HG02678 (cell line): ENCODE measurements at regions not wholly inside any gene's neighbourhood (a gene's known extent, or its start where the extent isn't known, plus 50 kb on each side); places are given as distances from the start of the nearest gene placed in this dataset.
"Not testable (repeated sequence)": the region's sequence is repeated elsewhere in the genome, so short reads cannot be mapped to it uniquely, and the experiment has no call there.

Experiments
- ATAC-seq: cut with Tn5 transposase; IDR thresholded peaks from one replicate; pipeline ENCODE4 v1.9.1; 2021; ENCODE audit warnings: mild to moderate bottlenecking, moderate library complexity; ENCODE audit not compliant: unreplicated experiment

DNA sequence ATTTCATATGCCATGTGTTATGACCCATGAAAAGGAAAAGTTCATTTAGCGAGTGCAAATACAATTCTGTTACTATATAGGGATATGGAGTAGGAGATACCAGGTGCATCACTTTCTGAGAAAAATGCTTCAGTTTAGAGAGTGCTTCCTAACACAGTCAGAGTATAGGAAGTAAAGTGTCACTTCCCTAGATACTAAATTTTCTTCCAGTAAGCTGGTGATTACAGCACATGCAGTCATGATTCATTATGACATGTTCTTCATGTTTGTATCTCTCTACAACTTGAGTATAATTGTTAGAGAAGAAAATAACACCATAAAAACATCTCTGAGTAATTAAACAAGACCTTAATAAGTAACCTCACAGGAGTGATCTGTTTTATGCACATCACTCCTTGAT, 837.0 kb downstream of the DNAH5 start:
- no peak for ATAC-seq

DNA sequence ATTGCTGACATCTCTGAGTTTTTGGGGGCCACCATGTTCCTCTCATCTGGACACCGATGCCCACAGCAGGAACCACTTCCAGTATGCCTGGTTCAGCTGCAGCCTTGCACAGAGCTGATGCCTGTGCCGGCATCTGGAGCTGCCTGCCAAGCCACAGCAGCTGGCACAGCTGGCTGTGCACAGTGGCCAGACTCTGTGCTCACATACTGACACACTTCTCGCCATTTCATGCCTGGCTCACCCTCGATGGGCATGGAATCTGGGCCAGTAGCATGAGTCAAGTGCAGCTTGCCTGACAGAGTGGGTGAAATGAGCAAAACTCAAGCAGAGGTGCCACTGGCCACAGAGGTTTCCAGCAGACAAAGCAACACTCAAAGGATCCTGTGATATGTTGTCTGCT, 863.4 kb downstream of the DNAH5 start:
- no peak for ATAC-seq

DNA sequence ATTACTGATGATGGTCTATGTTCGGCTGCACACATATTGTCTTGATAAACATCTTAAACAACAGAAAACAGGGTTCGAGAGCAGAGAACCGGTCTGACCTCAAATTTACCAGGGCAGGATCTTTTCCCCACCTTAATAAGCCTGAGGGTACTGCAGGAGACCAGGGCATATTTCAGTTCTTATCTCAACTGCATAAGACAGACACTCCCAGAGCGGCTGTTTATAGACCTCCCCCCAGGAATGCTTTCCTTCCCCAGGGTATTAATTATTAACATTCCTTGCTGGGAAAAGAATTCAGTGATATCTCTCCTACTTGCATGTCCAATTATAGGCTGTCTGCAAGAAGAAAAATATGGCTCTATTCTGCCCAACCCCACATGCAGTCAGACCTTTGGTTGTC, 871.6 kb downstream of the DNAH5 start:
- ATAC-seq, result not testable (repeated sequence)

DNA sequence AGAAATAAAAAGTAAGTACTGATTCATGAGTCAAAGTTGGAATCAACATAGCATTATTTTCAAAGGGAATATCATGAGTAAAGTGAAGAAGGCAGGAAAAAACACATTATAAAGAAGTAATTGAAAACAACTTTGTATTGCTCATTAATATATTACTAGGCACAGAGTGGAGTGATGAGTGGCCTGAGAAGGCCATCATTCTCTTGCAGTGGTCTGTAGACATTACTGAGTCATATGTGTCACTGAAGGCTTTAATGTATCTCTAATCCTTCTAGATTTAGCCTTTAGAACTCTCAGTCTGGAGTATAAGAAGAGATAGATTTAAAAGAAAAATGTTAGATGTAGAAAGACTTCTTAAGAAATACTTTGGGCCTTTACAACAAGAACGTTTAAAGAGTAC, 881.4 kb downstream of the DNAH5 start:
- ATAC-seq, result no peak

DNA sequence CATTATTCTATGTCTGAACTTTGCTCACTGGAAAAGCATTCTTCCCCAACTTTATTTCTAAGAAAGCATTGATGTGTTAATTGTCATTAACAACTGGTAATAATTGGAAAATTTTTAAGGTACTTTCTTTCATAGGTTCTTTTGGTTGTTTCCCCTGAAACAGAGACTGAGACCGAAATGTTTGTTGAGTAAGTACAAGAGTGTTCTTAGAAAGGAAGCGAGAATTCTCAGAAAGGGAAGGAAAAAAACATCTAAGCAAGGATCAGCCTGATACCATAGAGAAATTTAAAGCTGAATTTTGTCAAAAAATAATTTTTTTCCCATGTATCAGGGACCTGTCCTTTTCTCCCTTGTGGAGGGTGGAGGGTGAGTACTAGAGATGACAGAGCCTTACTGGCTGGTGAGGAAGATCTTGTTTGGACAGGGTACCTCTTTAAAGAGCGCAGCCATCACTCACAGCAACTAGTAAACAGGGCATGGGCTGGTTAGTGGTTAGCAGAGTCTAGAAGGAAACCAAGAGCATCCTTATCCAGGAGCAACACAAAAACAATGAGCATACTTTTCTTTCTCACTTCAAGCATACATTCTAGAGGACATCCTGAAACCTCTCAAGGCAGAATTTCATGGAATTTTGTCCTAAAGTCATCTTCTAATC, 898.5 kb downstream of the DNAH5 start:
- ATAC-seq, result no peak

DNA sequence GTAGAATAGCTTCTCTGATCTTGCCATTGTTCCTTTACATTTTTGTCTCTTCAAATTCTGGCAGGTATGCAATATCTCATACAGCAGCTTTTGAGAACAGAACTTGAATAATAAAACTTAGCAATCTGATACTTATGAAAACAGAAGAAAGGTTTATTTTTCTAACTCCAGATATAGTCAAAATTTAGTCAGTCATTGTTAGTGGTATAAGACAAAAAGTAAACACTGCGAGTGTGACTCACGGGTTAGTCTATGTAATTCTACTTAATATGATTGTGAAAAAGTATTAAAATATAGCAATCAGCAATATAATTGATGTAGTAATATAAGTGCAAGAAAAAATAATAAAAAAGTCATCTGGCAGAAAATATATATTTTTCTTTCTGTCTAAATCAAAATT, 910.4 kb downstream of the DNAH5 start:
- ATAC-seq, result no peak

DNA sequence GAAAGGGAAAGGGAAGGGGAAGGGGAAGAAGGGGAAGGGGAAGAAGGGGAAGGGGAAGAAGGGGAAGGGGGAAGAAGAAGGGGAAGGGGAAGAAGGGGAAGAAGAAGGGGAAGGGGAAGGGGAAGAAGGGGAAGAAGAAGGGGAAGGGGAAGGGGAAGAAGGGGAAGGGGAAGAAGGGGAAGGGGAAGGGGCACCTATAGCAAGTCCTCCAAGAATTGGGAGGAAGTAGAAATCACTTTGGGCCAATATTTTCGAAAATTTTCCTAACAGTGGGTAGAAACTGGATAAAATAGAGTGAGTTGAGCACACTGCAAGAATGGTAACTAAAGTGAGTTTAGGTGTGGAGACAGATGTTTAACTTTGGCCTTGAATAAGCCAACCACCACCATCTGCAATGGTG, 915.3 kb downstream of the DNAH5 start:
- no peak for ATAC-seq

DNA sequence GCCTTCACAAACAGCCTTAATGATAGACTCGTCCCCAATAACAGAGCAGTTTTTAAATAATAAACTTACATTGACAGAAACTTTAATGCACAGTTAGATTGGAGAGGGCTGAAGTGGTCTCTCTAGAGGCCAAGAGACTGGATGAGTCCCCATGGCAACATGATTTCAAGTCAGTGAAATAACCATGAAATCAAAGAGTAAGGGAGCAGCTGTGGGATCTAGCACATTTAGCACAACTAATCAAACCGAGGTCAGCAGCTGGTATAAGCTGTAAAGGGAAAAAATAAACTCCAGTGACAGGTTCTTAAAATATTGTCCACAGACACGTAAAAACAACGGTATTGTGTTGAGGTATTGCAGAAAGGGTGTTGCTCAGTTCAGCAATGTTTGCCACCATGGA, 916.6 kb downstream of the DNAH5 start:
- ATAC-seq, result no peak

DNA sequence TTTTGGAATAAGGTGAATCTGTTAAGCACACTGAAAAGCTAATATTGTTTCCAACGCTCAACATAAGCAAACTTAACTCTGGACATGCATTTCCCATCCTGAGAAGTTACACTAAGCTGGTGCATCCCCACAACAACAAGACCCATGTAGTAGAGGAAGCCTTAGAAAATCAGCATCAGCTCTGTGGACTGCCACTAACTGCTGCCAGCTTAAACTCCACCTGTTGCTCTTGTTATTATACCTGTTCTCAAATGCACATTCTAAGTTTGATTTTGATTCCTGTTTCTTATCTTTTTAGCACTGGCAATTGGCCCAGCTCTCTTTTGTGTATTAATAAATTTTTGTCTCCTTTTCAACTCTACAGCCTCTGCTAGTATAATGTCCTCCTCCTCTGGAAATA, 924.8 kb downstream of the DNAH5 start:
- ATAC-seq, result no peak

DNA sequence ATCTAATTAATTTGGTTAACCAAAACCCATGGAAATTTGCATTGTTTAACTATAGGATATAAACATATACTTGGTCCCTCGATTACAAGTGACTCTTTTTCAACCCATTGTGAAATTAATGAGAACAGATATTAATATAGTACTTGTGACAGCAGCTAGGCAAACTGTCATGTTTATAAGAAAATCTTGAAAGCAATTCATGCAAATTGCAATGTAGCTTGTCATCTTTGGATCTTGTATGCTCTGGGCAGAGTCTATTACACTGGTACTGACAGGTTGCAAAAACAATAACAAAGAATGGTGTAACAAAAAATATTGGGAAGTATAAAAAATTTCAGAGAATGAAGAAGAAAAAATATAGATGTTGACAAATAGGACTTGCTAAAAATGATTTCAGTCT, 941.0 kb downstream of the DNAH5 start:
- no peak for ATAC-seq

DNA sequence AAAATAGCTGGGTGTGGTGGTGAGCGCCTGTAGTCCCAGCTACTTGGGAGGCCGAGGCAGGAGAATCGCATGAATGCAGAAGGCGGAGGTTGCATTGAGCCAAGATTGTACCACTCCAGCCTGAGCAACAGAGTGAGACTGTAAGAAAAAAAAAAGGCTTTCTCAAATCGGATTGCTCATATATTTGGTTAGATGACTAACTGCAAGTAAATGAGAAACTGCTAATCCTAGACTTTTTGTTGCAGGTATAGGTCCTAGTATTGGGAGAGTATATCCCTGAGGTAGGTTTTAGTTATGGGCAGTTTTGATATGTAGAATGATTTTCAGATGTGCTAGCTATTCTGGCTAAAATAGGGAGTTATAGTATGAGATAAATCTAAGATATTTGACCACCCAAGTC, 944.8 kb downstream of the DNAH5 start:
- ATAC-seq, result no peak

DNA sequence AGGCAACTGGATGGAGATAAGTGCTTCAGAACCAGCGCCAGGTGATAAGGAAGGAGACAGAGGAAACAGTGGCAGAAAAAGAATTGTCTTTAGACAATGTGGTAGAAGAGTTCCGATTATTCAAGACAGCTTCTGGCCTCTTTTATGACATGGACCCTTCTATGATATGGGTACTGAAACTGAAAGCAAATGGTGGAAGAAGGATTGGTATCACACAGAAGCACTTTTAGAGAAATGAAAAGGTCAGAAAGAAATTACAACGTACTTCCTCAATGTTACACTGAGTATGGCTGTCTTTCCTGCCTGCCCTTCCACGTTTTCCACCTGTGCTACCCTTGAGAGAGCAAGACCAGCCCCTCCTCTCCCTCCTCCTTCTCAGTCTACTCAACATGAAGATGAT, 959.3 kb downstream of the DNAH5 start:
- no peak for ATAC-seq

DNA sequence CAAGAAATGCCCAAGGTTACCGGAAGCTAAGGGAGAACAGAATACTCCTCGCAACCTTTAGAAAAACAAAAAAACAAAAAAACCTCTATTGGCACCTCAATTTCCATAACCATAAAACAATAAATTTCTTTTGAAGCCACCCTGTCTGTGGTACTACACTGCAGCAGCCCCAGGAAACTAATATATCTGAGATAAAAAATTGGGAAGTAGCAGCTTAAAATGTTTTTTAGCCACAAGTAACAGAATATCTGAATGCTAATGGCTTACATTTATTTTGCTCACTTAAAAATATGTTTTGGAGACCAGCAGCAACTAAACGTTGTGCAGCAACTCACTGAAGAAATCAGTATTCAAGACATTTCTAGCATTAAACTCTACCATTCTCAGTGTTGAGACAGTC, 969.6 kb downstream of the DNAH5 start:
- ATAC-seq, result no peak

DNA sequence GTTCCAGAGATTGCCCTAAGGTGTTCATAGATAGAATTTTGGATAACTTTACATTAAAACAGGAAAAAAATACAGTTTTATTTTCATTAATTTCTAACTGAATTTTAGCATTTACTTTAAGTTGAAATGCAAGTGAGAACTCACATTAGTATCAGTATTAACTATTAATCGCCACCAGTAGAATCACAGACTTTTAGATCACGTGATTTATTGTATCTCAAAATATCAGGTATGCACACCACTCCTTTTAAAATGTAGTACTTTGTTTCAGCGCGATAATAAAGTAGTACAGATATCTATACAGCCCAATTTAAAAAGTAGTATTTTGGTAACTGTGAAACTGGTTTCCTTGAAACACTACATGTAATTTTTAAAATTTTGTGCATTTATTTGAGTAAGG, 978.7 kb downstream of the DNAH5 start:
- ATAC-seq, result no peak

DNA sequence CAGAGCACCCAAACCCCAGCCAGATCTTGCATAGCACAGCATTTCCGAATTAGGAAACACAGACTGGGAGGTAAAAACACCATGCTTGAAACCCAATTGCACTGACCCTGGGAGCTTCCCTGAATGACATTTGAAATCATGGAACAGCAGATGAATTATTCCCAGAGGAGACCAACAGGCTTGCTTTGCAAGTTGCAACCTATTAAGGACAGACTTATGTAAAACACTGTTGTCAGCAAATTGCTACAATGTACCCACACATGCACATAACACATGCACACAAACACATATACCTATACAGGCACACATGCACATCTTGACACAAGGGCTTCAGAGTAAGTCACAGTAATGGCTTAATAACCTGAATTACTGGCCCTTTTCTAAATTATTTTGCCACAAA, 984.8 kb downstream of the DNAH5 start:
- ATAC-seq, result no peak

DNA sequence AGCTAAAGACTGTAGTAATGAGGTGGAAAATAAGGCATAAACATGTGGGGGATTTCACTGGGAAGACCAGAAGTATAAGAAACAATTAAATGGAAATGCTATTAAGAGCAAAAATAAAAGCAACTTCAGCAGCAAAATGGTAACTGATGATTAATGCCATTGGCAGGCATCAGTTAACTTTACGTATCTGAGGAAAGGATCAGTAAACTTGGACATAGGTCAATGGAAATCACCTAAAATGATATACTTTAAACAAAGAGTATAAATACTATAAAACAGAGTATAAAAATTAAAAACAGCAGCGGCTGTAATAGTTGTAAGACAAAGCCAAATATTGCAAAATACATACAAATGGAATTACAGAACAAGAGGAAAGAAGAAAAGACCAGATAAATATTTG, 992.1 kb downstream of the DNAH5 start:
- no peak for ATAC-seq

DNA sequence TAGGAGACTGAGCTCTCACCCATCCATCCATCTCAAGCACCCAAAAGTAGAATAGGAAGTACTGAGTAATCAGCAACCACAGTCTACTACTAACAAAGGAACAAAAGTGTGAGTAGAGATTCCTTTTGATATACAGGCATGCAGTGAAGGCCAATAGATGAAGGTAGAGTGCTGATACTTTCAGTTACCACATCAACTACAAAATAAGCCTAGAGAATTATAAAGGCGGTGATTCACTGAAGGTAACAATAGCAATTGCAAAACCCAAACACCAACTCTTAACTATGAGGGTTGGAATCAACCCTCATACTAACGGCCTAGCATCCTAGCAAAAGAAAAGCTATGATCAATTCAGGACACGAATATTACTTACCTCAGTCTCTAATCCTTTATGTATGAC, 992.6 kb downstream of the DNAH5 start:
- no peak for ATAC-seq

DNA sequence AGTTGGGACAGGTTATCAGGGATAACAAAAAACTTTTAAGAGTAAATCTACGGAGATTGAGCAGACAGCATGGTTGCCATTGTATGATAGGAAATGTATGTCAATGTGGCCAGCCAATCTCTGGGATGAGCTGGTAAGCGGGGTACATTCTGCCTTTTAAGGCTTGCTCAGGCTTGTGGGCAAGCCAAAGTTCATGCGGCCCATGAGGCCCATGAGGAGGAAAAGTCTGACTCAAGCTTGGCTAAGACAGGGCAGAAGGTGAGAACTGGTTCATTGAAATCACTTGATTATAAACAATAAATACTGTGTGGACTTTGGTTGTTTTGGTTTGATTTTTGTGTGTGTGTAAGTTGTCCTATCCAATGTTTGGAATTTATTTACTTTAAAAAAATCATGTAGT, 997.1 kb downstream of the DNAH5 start:
- no peak for ATAC-seq

DNA sequence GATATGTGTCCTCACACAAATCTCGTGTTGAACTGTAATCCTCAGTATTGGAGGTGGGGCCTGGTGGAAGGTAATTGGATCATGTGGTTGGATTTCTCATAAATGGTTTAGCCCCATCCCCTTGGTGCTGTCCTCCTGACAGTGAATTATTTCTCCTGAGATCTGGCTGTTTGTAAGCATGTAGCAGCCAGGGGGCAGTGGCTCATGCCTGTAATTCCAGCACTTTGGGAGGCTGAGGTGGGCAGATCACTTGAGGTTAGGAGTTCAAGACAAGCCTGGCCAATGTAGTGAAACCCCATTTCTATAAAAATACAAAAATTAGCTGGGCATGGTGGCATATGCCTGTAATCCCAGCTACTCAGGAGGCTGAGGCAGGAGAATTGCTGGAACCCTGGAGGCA, 999.0 kb downstream of the DNAH5 start:
- ATAC-seq, result not testable (repeated sequence)

DNA sequence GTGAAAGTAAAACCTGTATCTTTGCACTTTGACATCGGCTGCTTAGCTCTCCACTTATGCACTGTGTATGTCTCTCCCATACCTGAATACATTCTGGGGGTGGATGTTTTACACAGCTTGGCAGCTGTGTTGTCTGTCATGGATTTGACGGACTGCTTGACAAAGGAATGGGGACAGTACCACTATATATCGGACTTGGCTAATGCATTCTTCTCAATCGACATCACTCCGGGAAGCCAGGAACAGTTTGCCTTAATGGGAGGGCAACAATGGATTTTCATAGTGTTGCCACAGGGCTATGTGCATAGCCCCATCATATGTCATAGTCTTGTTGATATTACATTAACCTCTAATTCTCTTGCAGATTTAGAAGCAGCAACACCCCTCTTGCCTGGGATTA, 1008.3 kb downstream of the DNAH5 start:
- no peak for ATAC-seq

DNA sequence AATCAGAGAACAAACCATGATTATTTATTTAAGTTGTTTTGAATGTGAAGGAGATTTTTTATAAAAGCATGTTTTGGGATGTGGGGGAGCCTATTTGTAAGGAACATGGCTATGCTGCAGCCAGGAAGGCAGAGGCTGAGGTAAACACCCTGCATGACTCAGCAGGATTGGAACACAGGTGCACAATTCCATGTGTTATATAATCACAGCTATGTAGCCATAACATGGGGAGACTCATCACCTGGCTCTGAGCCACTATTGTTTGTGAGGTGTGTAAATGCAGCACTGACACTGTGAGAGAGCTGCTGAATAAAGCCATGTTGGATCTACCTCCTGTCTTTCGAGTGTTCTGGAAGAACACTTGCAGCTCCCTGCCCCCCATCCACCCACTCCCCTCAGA, 1009.8 kb downstream of the DNAH5 start:
- ATAC-seq, result no peak

DNA sequence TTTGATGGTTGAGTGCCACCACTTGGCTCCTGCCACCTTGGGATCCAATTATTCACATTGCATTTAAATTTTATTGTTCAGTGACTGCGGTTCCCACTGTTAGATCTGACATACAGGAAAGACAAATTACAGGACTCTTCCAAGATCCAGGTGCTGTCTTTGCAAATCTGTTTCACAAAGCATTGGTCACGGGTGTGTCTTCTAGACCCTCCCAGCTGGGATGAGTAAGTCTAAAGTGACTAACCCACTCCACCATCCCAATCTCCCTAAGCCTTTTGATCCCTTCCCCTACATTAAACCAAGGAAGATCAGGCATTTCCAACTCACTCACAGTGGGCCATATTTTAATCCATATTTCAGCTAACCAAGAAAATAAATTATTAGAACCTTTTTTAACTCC, 1016.3 kb upstream of the CTNND2 start:
- no peak for ATAC-seq

DNA sequence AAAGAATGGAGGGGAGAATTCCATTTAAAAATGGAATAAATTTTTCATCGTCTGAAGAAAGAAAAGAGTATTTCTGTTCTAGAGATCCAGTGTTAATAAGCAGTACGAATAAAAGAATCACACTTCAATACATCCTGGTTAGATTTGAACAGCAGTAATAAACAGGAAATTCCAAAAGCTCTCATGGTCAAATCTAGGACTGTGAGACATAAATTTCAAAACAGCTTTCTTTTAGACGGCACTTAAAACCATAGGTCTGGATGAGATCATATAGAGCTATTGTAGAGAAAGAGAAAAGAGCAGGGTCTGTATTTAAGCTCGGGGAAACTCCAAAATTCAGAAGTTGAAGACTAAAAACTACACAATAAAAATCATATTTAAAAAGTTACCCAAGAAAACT, 1006.9 kb upstream of the CTNND2 start:
- no peak for ATAC-seq

DNA sequence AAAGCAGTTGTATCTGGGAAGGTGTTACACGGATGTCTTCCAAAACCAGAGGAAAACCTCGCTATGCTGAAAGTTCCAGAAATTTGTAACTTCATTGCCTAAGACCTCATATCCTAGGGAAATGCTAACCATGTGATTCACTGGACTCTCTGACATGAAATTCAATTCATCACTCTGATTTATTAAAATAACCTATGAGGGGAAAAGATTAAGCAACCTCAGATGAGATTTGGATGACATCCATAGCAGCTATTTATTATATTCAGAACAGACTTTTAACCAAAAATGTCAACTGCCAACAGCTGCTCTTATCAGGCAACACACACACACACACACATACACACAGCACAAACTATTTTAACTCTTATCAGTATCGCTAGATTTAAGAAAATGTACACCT, 1006.4 kb upstream of the CTNND2 start:
- ATAC-seq, result no peak
